CD8-positive, alpha-beta memory T cell (primary cell): ENCODE measurements at regions not wholly inside any gene's neighbourhood (a gene's known extent, or its start where the extent isn't known, plus 50 kb on each side); places are given as distances from the start of the nearest gene placed in this dataset.

Experiments used
- CTCF ChIA-PET: fragments of 350-600 bp; sonication (Branson Sonifier 250); formaldehyde crosslinking; loops from one replicate; lab custom pipeline; 2021; ENCODE audit warnings: antibody characterized with exemption; lab: Charles Lee
- POLR2A ChIA-PET: fragments of 350-600 bp; sonication (Branson Sonifier 250); formaldehyde crosslinking; loops from one replicate; lab custom pipeline; 2021; ENCODE audit warnings: antibody characterized with exemption; lab: Charles Lee
- DNase-seq, 5 donors: peaks; one replicate each; pipeline versions ENCODE4 v3.0.0 to v3.0.0-alpha.2; 2020 to 2022; ENCODE audit warnings: mixed read lengths in 1 of 5
- H3K27ac ChIP-seq: one replicate; pipeline ENCODE4 v1.7.0; 2013; ENCODE audit warnings: low read depth, mild to moderate bottlenecking, low read length, moderate library complexity
- H3K27me3 ChIP-seq: 2 replicates; pipeline ENCODE4 v1.7.0; 2013; ENCODE audit warnings: low read length, mild to moderate bottlenecking; ENCODE audit not compliant: insufficient read depth, poor library complexity, severe bottlenecking
- H3K36me3 ChIP-seq: 2 replicates; pipeline ENCODE4 v1.7.0; 2013; ENCODE audit warnings: mild to moderate bottlenecking, low read length, moderate library complexity; ENCODE audit not compliant: insufficient read depth
- H3K4me1 ChIP-seq: 2 replicates; pipeline ENCODE4 v1.7.0; 2013; ENCODE audit warnings: mild to moderate bottlenecking, low read length, moderate library complexity; ENCODE audit not compliant: insufficient read depth
- H3K4me3 ChIP-seq: 2 replicates; pipeline ENCODE4 v1.7.0; 2013; ENCODE audit warnings: mild to moderate bottlenecking, low read length
- H3K9me3 ChIP-seq: 2 replicates; pipeline ENCODE4 v1.7.0; 2013; ENCODE audit warnings: mild to moderate bottlenecking, low read length
- H3K27ac Mint-ChIP-seq, 8 donors: one replicate each; pipeline ENCODE4 v1.8.0; 2020 to 2021; ENCODE audit warnings: mixed read lengths in 8 of 8, mild to moderate bottlenecking in 6 of 8, inconsistent platforms in 3 of 8, moderate library complexity in 3 of 8
- H3K27me3 Mint-ChIP-seq, 2 donors: one replicate each; pipeline ENCODE4 v1.8.0; 2020 to 2021; ENCODE audit warnings: mixed read lengths in 2 of 2, mild to moderate bottlenecking in 1 of 2, moderate library complexity in 1 of 2
- H3K36me3 Mint-ChIP-seq, 3 donors: one replicate each; pipeline ENCODE4 v1.8.0; 2020 to 2021; ENCODE audit warnings: mixed read lengths in 3 of 3, inconsistent platforms in 1 of 3, mild to moderate bottlenecking in 1 of 3
- H3K4me1 Mint-ChIP-seq, 3 donors: one replicate each; pipeline ENCODE4 v1.8.0; 2020 to 2021; ENCODE audit warnings: mixed read lengths in 3 of 3, inconsistent platforms in 1 of 3, mild to moderate bottlenecking in 1 of 3
- H3K4me3 Mint-ChIP-seq, 7 donors: one replicate each; pipeline ENCODE4 v1.8.0; 2020 to 2021; ENCODE audit warnings: mixed read lengths in 7 of 7, mild to moderate bottlenecking in 6 of 7, moderate library complexity in 4 of 7, inconsistent platforms in 2 of 7
- H3K9me3 Mint-ChIP-seq, 5 donors: one replicate each; pipeline ENCODE4 v1.8.0; 2020 to 2022; ENCODE audit warnings: mixed read lengths in 5 of 5, mild to moderate bottlenecking in 3 of 5, moderate library complexity in 2 of 5, inconsistent platforms in 1 of 5

GRCh38 chr6:165873976-165874375 is 210.9 kb upstream of the PDE10A start:
- CTCF ChIA-PET = no interaction called here
- Mint-ChIP-seq H3K27ac (no peak overlapping the region), H3K36me3 (no peaks in the 10 kb centered on the region)

GRCh38 chr6:165872811-165873210 is 209.8 kb upstream of the PDE10A start:
- DNase-seq = no peak
- ChIA-PET POLR2A (no interaction called here), CTCF (no interaction called here)
- Histone ChIP-seq H3K9me3 (no peaks in the 10 kb centered on the region), H3K4me1 (no peaks in the 10 kb centered on the region), H3K27ac (no peak overlapping the region), H3K4me3 (no peak overlapping the region), H3K27me3 (no peaks in the 10 kb centered on the region), H3K36me3 (no peaks in the 10 kb centered on the region)
- no peaks in the 10 kb centered on the region for H3K4me1 Mint-ChIP-seq
- no peak overlapping the region for H3K27ac Mint-ChIP-seq
- peaks cover 7 to 16% (median 13%) of the 10 kb centered on the region in 5 donors for H3K9me3 Mint-ChIP-seq
- peaks cover 2 to 17% of the 10 kb centered on the region in 2 donors for H3K27me3 Mint-ChIP-seq
- no peaks in the 10 kb centered on the region for H3K36me3 Mint-ChIP-seq
- H3K4me3 Mint-ChIP-seq = no peak overlapping the region

More at GRCh38 chr6:165873976-165874375, 210.9 kb upstream of the PDE10A start:
- Mint-ChIP-seq H3K9me3 (peaks cover 7 to 16% (median 11%) of the 10 kb centered on the region in 5 donors), H3K27me3 (peaks cover 4 to 17% of the 10 kb centered on the region in 2 donors), H3K4me1 (no peaks in the 10 kb centered on the region), H3K4me3 (no peak overlapping the region)
- H3K4me3 ChIP-seq = no peak overlapping the region
- no peaks in the 10 kb centered on the region for H3K36me3 ChIP-seq
- no peak for DNase-seq
- no peak overlapping the region for H3K27ac ChIP-seq
- H3K4me1 ChIP-seq = no peaks in the 10 kb centered on the region
- no peaks in the 10 kb centered on the region for H3K9me3 ChIP-seq
- no peaks in the 10 kb centered on the region for H3K27me3 ChIP-seq
- POLR2A ChIA-PET = no interaction called here

GRCh38 chr6:165872311-165872710 is 209.3 kb upstream of the PDE10A start:
- H3K9me3 Mint-ChIP-seq = peaks cover 7 to 18% (median 15%) of the 10 kb centered on the region in 5 donors
- no peak overlapping the region for H3K4me3 Mint-ChIP-seq
- Histone ChIP-seq H3K4me1 (no peaks in the 10 kb centered on the region), H3K9me3 (no peaks in the 10 kb centered on the region), H3K4me3 (no peak overlapping the region), H3K27ac (no peak overlapping the region), H3K27me3 (no peaks in the 10 kb centered on the region), H3K36me3 (no peaks in the 10 kb centered on the region)
- H3K36me3 Mint-ChIP-seq = no peaks in the 10 kb centered on the region
- H3K27ac Mint-ChIP-seq = no peak overlapping the region
- H3K27me3 Mint-ChIP-seq = peaks cover 2 to 17% of the 10 kb centered on the region in 2 donors
- POLR2A ChIA-PET = no interaction called here
- H3K4me1 Mint-ChIP-seq = no peaks in the 10 kb centered on the region
- no peak for DNase-seq
- CTCF ChIA-PET = no interaction called here

- H3K4me1 Mint-ChIP-seq = no peaks in the 10 kb centered on the region
- Histone ChIP-seq H3K4me3 (no peak overlapping the region), H3K27ac (no peak overlapping the region), H3K4me1 (no peaks in the 10 kb centered on the region), H3K27me3 (no peaks in the 10 kb centered on the region), H3K36me3 (no peaks in the 10 kb centered on the region), H3K9me3 (no peaks in the 10 kb centered on the region)
- H3K4me3 Mint-ChIP-seq = peak overlapping the region in 1 of 7 donors; percentile 19
- no peak overlapping the region for H3K27ac Mint-ChIP-seq
- peaks cover 2 to 12% of the 10 kb centered on the region in 2 donors for H3K27me3 Mint-ChIP-seq
- POLR2A ChIA-PET = no interaction called here
- H3K9me3 Mint-ChIP-seq = peaks cover 9 to 21% (median 17%) of the 10 kb centered on the region in 5 donors
- CTCF ChIA-PET = no interaction called here
- no peaks in the 10 kb centered on the region for H3K36me3 Mint-ChIP-seq
- no peak for DNase-seq
Measured at GRCh38 chr6:165871571-165871970, 208.5 kb upstream of the PDE10A start.

- H3K4me3 Mint-ChIP-seq = no peak overlapping the region
- no peaks in the 10 kb centered on the region for H3K36me3 Mint-ChIP-seq
- H3K4me3 ChIP-seq = no peak overlapping the region
- H3K36me3 ChIP-seq = no peaks in the 10 kb centered on the region
- no peak for DNase-seq
- H3K27ac Mint-ChIP-seq = no peak overlapping the region
- no peaks in the 10 kb centered on the region for H3K4me1 ChIP-seq
- POLR2A ChIA-PET = no interaction called here
- H3K27me3 Mint-ChIP-seq = no peaks in the 10 kb centered on the region
- H3K4me1 Mint-ChIP-seq = no peaks in the 10 kb centered on the region
- CTCF ChIA-PET = no interaction called here
- no peaks in the 10 kb centered on the region for H3K9me3 ChIP-seq
- H3K9me3 Mint-ChIP-seq = peaks cover 16 to 35% (median 28%) of the 10 kb centered on the region in 5 donors
- H3K27ac ChIP-seq = no peak overlapping the region
- H3K27me3 ChIP-seq = no peaks in the 10 kb centered on the region
Measured at GRCh38 chr6:165869526-165869925, 206.5 kb upstream of the PDE10A start.

- no peak overlapping the region for H3K4me3 Mint-ChIP-seq
- no peaks in the 10 kb centered on the region for H3K36me3 Mint-ChIP-seq
- DNase-seq = no peak
- H3K27ac Mint-ChIP-seq = no peak overlapping the region
- Histone ChIP-seq H3K36me3 (no peaks in the 10 kb centered on the region), H3K27ac (no peak overlapping the region), H3K4me1 (no peaks in the 10 kb centered on the region), H3K4me3 (no peak overlapping the region), H3K27me3 (no peaks in the 10 kb centered on the region), H3K9me3 (no peaks in the 10 kb centered on the region)
- H3K27me3 Mint-ChIP-seq = peaks cover 4 to 9% of the 10 kb centered on the region in 2 donors
- H3K4me1 Mint-ChIP-seq = no peaks in the 10 kb centered on the region
- CTCF ChIA-PET = no interaction called here
- H3K9me3 Mint-ChIP-seq = peaks cover 15 to 35% (median 25%) of the 10 kb centered on the region in 5 donors
- POLR2A ChIA-PET = no interaction called here
Measured at GRCh38 chr6:165864925-165865324, 201.9 kb upstream of the PDE10A start.

- POLR2A ChIA-PET = no interaction called here
- CTCF ChIA-PET = no interaction called here
- H3K27ac Mint-ChIP-seq = no peak overlapping the region
Measured at GRCh38 chr6:165864218-165864617, 201.2 kb upstream of the PDE10A start.

GRCh38 chr6:165863801-165864200 is 200.8 kb upstream of the PDE10A start:
- Histone ChIP-seq H3K27me3 (no peaks in the 10 kb centered on the region), H3K4me1 (no peaks in the 10 kb centered on the region), H3K4me3 (no peak overlapping the region), H3K9me3 (no peaks in the 10 kb centered on the region), H3K27ac (no peak overlapping the region), H3K36me3 (no peaks in the 10 kb centered on the region)
- Mint-ChIP-seq H3K27ac (no peak overlapping the region), H3K4me1 (no peaks in the 10 kb centered on the region), H3K9me3 (peaks cover 12 to 27% (median 17%) of the 10 kb centered on the region in 5 donors), H3K4me3 (no peak overlapping the region), H3K27me3 (peaks cover 4 to 17% of the 10 kb centered on the region in 2 donors), H3K36me3 (no peaks in the 10 kb centered on the region)
- no peak for DNase-seq
- ChIA-PET POLR2A (interaction anchor here (0.6 kb wide), 1 partner anchor 68 kb away, joined by 5 read pairs; no protein-coding TSS in a partner anchor), CTCF (no interaction called here)

More at GRCh38 chr6:165864218-165864617, 201.2 kb upstream of the PDE10A start:
- Mint-ChIP-seq H3K4me3 (no peak overlapping the region), H3K4me1 (no peaks in the 10 kb centered on the region), H3K36me3 (no peaks in the 10 kb centered on the region), H3K27me3 (peaks cover 4 to 13% of the 10 kb centered on the region in 2 donors), H3K9me3 (peaks cover 12 to 28% (median 18%) of the 10 kb centered on the region in 5 donors)
- no peaks in the 10 kb centered on the region for H3K27me3 ChIP-seq
- no peak overlapping the region for H3K4me3 ChIP-seq
- H3K4me1 ChIP-seq = no peaks in the 10 kb centered on the region
- H3K27ac ChIP-seq = no peak overlapping the region
- H3K9me3 ChIP-seq = no peaks in the 10 kb centered on the region
- DNase-seq = no peak
- H3K36me3 ChIP-seq = no peaks in the 10 kb centered on the region
